Erythroblast (primary cell): ENCODE measurements at regions not wholly inside any gene's neighbourhood (a gene's known extent, or its start where the extent isn't known, plus 50 kb on each side); places are given as distances from the start of the nearest gene placed in this dataset.

Experiments
- GATA1 ChIP-seq: IDR thresholded peaks from 2 replicates; pipeline ENCODE4 v1.6.1; 2011; ENCODE audit warnings: low read depth, mild to moderate bottlenecking, control low read depth, low read length, moderate library complexity
- POLR2A ChIP-seq: IDR thresholded peaks from 2 replicates; pipeline ENCODE4 v1.6.1; 2011; ENCODE audit warnings: mild to moderate bottlenecking, low read length

GRCh38 chr12:93230326-93230720 lies 147.4 kb upstream of the NUDT4 start:
- no peak for TF ChIP-seq POLR2A
- no peak for TF ChIP-seq GATA1
